ENCODE measurements at regions not wholly inside any gene's neighbourhood (a gene's known extent, or its start where the extent isn't known, plus 50 kb on each side); places are given as distances from the start of the nearest gene placed in this dataset.
"Not testable (repeated sequence)": the region's sequence is repeated elsewhere in the genome, so short reads cannot be mapped to it uniquely, and the experiment has no call there.

- Mint-ChIP-seq H3K27ac (no peak overlapping the region), H3K4me1 (no peaks in the 10 kb centered on the region), H3K9me3 (peaks cover 22% of the 10 kb centered on the region), H3K36me3 (no peaks in the 10 kb centered on the region), H3K4me3 (no peak overlapping the region), H3K27me3 (no peaks in the 10 kb centered on the region)
- CTCF ChIA-PET: no interaction called here
- DNase-seq: no peak
Observed at GRCh38 chr18:73023975-73024374, 156.2 kb upstream of the NETO1 start.

- H3K36me3 Mint-ChIP-seq: no peaks in the 10 kb centered on the region
- H3K9me3 Mint-ChIP-seq: peaks cover 11% of the 10 kb centered on the region
Observed at GRCh38 chr18:73009691-73010090, 141.9 kb upstream of the NETO1 start.

GRCh38 chr18:73007915-73008308, 140.1 kb upstream of the NETO1 start:
- Mint-ChIP-seq H3K27me3 (no peaks in the 10 kb centered on the region), H3K36me3 (no peaks in the 10 kb centered on the region), H3K4me3 (no peak overlapping the region), H3K9me3 (peaks cover 11% of the 10 kb centered on the region), H3K4me1 (no peaks in the 10 kb centered on the region), H3K27ac (no peak overlapping the region)
- CTCF ChIA-PET: no interaction called here
- DNase-seq: no peak

More at GRCh38 chr18:73009691-73010090, 141.9 kb upstream of the NETO1 start:
- H3K27ac Mint-ChIP-seq: no peak overlapping the region
- H3K4me1 Mint-ChIP-seq: no peaks in the 10 kb centered on the region
- H3K4me3 Mint-ChIP-seq: no peak overlapping the region
- no peaks in the 10 kb centered on the region for H3K27me3 Mint-ChIP-seq
- CTCF ChIA-PET: no interaction called here
- DNase-seq: no peak

- CTCF ChIA-PET: no interaction called here
- DNase-seq: no peak
- Mint-ChIP-seq H3K4me1 (no peaks in the 10 kb centered on the region), H3K36me3 (no peaks in the 10 kb centered on the region), H3K4me3 (no peak overlapping the region), H3K27me3 (no peaks in the 10 kb centered on the region), H3K27ac (no peak overlapping the region), H3K9me3 (peaks cover 7% of the 10 kb centered on the region)
Observed at GRCh38 chr18:73007195-73007914, 139.6 kb upstream of the NETO1 start.

- DNase-seq: no peak
- H3K9me3 Mint-ChIP-seq: peaks cover 5% of the 10 kb centered on the region
- no peaks in the 10 kb centered on the region for H3K36me3 Mint-ChIP-seq
- no peak overlapping the region for H3K4me3 Mint-ChIP-seq
- CTCF ChIA-PET: no interaction called here
- no peaks in the 10 kb centered on the region for H3K27me3 Mint-ChIP-seq
- H3K4me1 Mint-ChIP-seq: no peaks in the 10 kb centered on the region
- no peak overlapping the region for H3K27ac Mint-ChIP-seq
Observed at GRCh38 chr18:73006331-73006730, 138.5 kb upstream of the NETO1 start.

GRCh38 chr18:73004260-73004659, 136.5 kb upstream of the NETO1 start:
- Mint-ChIP-seq H3K9me3 (no peaks in the 10 kb centered on the region), H3K36me3 (no peaks in the 10 kb centered on the region), H3K4me3 (no peak overlapping the region), H3K4me1 (no peaks in the 10 kb centered on the region), H3K27me3 (no peaks in the 10 kb centered on the region), H3K27ac (no peak overlapping the region)
- DNase-seq: no peak
- CTCF ChIA-PET: no interaction called here

GRCh38 chr18:72999971-73000607, 132.3 kb upstream of the NETO1 start:
- DNase-seq: no peak
- CTCF ChIA-PET: no interaction called here
- Mint-ChIP-seq H3K27ac (no peak overlapping the region), H3K9me3 (peaks cover 3% of the 10 kb centered on the region), H3K27me3 (no peaks in the 10 kb centered on the region), H3K4me3 (no peak overlapping the region), H3K36me3 (no peaks in the 10 kb centered on the region), H3K4me1 (no peaks in the 10 kb centered on the region)

GRCh38 chr18:72995558-72995957, 127.8 kb upstream of the NETO1 start:
- no peak for DNase-seq
- Mint-ChIP-seq H3K27me3 (no peaks in the 10 kb centered on the region), H3K4me1 (no peaks in the 10 kb centered on the region), H3K36me3 (no peaks in the 10 kb centered on the region), H3K4me3 (no peak overlapping the region), H3K9me3 (peaks cover 3% of the 10 kb centered on the region), H3K27ac (no peak overlapping the region)
- CTCF ChIA-PET: no interaction called here

GRCh38 chr18:72993250-72993649, 125.5 kb upstream of the NETO1 start:
- H3K36me3 Mint-ChIP-seq: no peaks in the 10 kb centered on the region
- no peak overlapping the region for H3K27ac Mint-ChIP-seq
- H3K4me1 Mint-ChIP-seq: no peaks in the 10 kb centered on the region
- DNase-seq: no peak
- CTCF ChIA-PET: no interaction called here
- peaks cover 3% of the 10 kb centered on the region for H3K9me3 Mint-ChIP-seq
- no peak overlapping the region for H3K4me3 Mint-ChIP-seq
- H3K27me3 Mint-ChIP-seq: no peaks in the 10 kb centered on the region

GRCh38 chr18:72991379-72991778, 123.6 kb upstream of the NETO1 start:
- no peaks in the 10 kb centered on the region for H3K4me1 Mint-ChIP-seq
- no peak overlapping the region for H3K4me3 Mint-ChIP-seq
- H3K9me3 Mint-ChIP-seq: peaks cover 2% of the 10 kb centered on the region
- H3K36me3 Mint-ChIP-seq: no peaks in the 10 kb centered on the region
- CTCF ChIA-PET: no interaction called here
- H3K27ac Mint-ChIP-seq: no peak overlapping the region
- DNase-seq: no peak
- H3K27me3 Mint-ChIP-seq: no peaks in the 10 kb centered on the region

- H3K9me3 Mint-ChIP-seq, H3K27me3 Mint-ChIP-seq, H3K4me1 Mint-ChIP-seq, H3K4me3 Mint-ChIP-seq, H3K27ac Mint-ChIP-seq, H3K36me3 Mint-ChIP-seq, DNase-seq, CTCF ChIA-PET: not testable (repeated sequence)
Observed at GRCh38 chr18:72987570-72987969, 119.8 kb upstream of the NETO1 start.

- H3K27ac Mint-ChIP-seq: no peak overlapping the region
- no peaks in the 10 kb centered on the region for H3K36me3 Mint-ChIP-seq
- H3K9me3 Mint-ChIP-seq: peaks cover 2% of the 10 kb centered on the region
- DNase-seq: no peak
- H3K27me3 Mint-ChIP-seq: no peaks in the 10 kb centered on the region
- no peak overlapping the region for H3K4me3 Mint-ChIP-seq
- CTCF ChIA-PET: no interaction called here
- H3K4me1 Mint-ChIP-seq: no peaks in the 10 kb centered on the region
Observed at GRCh38 chr18:72986103-72986502, 118.3 kb upstream of the NETO1 start.

- Mint-ChIP-seq H3K4me1 (no peaks in the 10 kb centered on the region), H3K4me3 (no peak overlapping the region), H3K27ac (no peak overlapping the region), H3K36me3 (no peaks in the 10 kb centered on the region), H3K27me3 (no peaks in the 10 kb centered on the region), H3K9me3 (peaks cover 2% of the 10 kb centered on the region)
- no peak for DNase-seq
- CTCF ChIA-PET: no interaction called here
Observed at GRCh38 chr18:72985686-72986085, 117.9 kb upstream of the NETO1 start.

- DNase-seq: no peak
- Mint-ChIP-seq H3K27ac (no peak overlapping the region), H3K9me3 (peaks cover 2% of the 10 kb centered on the region), H3K36me3 (no peaks in the 10 kb centered on the region), H3K4me1 (no peaks in the 10 kb centered on the region), H3K27me3 (no peaks in the 10 kb centered on the region), H3K4me3 (no peak overlapping the region)
- CTCF ChIA-PET: no interaction called here
Observed at GRCh38 chr18:72984290-72984689, 116.5 kb upstream of the NETO1 start.

GRCh38 chr18:72973841-72974240, 106.1 kb upstream of the NETO1 start:
- H3K4me1 Mint-ChIP-seq: no peaks in the 10 kb centered on the region
- peaks cover 14% of the 10 kb centered on the region for H3K9me3 Mint-ChIP-seq
- DNase-seq: no peak
- no peaks in the 10 kb centered on the region for H3K27me3 Mint-ChIP-seq
- H3K4me3 Mint-ChIP-seq: no peak overlapping the region
- no peaks in the 10 kb centered on the region for H3K36me3 Mint-ChIP-seq
- no peak overlapping the region for H3K27ac Mint-ChIP-seq
- CTCF ChIA-PET: no interaction called here

All from activated naive CD4-positive, alpha-beta T cell treated with anti-CD3 and anti-CD28 coated beads, Interleukin-2, amount 10 ng/mL, durations not matched to agents 7 days and 5 days (primary cell).